HG03196 (cell line): ENCODE measurements at regions not wholly inside any gene's neighbourhood (a gene's known extent, or its start where the extent isn't known, plus 50 kb on each side); places are given as distances from the start of the nearest gene placed in this dataset.

Source experiments
- ATAC-seq: cut with Tn5 transposase; IDR thresholded peaks from one replicate; pipeline ENCODE4 v1.9.1; 2021; ENCODE audit not compliant: unreplicated experiment

- ATAC-seq = no peak
These were observed 298.2 kb downstream of the PAX1 start for GRCh38 chr20:22003680-22004079.

DNA sequence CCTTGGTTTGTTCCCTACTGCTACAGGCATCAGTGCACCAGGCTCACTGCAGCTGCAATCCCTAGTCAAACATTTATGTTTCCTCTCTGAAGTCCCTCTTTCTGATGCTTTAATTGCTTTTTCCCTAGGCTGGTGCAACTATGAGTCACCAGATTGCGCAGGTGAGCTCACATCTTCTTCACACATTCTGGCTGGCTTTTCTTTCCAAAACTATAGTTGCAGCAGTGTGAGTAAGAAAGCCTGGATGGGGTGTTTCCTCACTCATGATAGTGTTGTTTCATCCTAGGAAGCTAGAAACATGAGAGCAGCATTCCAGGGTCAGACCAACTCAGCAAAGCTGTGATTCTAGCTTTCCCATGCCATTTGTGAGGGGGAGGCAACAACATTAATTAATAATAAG lies 296.4 kb downstream of the PAX1 start:
- no peak for ATAC-seq

DNA sequence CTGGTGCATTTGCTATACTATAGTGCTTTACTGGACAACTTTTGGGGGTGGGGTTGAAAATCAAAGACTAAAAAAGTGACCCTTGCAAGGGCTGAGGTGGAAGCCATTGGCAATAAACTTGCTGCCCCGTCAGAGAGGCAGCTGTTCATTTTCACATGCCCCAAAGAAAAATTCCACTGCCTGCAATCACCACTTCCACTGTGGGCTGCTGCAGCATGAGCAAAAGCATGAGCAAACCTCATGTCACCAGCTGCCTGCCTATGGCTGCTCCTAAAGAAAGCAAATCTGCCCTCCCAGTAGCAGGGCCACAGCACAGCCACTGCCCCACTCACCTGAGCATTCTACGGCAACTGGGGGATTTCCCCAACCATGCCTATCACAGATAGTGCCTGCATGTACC lies 290.0 kb downstream of the PAX1 start:
- no peak for ATAC-seq

- no peak for ATAC-seq
These were observed 288.7 kb downstream of the PAX1 start for GRCh38 chr20:21994203-21994602.

- ATAC-seq = no peak
These were observed 277.1 kb downstream of the PAX1 start for GRCh38 chr20:21982559-21982958.

GRCh38 chr20:21981597-21982344 lies 276.3 kb downstream of the PAX1 start:
- no peak for ATAC-seq

- no peak for ATAC-seq
These were observed 275.7 kb downstream of the PAX1 start for GRCh38 chr20:21981179-21981578.

DNA sequence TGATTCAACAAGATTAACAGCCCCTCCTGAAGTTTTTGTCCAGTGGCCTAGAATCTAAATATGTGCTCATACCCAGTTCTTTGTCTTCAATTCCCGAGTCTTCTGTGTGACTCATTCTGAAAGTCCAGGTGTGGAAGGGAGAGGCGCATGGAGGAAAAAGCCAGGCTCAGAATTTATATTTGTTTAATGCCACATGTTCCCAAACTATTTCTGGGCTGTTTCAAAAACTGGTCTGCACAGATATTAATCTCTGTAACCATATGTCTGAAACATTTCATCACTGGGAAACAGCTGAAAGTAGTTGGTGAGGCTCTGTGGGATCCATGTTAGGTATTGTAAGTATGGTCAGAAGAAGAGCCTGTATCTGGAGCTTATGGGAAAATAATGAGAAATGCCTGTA lies 266.0 kb downstream of the PAX1 start:
- no peak for ATAC-seq

DNA sequence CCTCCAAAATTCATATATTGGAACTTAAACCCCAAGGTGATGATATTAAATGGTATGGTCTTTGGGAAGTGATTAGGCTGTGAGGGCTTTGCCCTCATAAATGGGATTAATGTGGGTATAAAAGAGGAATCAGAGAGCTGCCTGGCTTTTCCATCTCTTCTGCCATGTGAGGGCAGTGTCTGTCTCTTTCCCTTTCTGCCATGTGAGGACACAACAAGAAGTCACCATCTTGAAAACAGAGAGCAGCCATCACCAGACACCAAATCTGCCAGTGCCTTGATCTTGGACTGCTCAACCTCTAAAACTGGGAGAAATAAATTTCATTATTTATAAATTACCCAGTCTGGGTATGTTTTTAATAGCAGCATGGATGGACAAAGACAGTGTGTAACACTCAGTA lies 263.0 kb downstream of the PAX1 start:
- ATAC-seq = no peak

- no peak for ATAC-seq
These were observed 262.0 kb downstream of the PAX1 start for GRCh38 chr20:21967481-21967880.

DNA sequence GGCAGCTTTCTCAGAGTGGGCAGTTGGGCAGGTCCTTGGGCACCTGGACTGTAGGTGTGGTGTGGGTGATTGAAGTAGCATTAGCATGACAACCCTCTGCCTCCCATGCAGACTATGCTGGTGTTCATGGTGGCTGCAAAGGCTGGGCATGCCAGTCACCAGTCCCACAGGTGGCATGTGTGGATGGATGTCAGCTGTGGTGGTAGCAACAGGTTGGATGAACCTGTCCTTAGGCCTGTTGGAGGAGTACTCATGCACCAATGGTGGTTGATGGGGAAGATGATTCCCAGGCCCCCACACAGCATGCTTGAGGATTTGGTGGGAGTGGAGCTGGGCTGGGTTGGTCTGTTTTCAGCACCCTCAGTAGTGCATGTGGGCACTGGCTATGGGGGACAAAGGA lies 251.1 kb downstream of the PAX1 start:
- ATAC-seq = no peak

DNA sequence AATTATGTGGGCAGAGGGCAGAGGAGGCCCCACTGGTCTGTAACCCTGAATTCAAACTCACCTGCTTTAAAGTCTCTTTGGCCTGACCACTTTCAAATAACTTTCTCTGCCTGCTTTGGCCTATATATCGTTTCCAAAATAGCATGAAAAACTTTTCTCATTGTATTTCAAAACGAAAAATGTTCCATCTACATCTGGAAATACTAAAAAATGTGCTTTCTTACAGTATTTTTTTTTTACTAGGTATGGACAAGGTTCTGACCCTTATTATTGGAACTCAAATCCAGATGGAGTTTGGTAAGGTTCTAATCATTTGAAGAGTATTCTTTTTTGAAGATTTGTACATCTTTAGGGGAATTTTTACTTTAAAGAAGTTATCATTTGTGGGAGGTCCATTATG lies 241.9 kb downstream of the PAX1 start:
- ATAC-seq = no peak

DNA sequence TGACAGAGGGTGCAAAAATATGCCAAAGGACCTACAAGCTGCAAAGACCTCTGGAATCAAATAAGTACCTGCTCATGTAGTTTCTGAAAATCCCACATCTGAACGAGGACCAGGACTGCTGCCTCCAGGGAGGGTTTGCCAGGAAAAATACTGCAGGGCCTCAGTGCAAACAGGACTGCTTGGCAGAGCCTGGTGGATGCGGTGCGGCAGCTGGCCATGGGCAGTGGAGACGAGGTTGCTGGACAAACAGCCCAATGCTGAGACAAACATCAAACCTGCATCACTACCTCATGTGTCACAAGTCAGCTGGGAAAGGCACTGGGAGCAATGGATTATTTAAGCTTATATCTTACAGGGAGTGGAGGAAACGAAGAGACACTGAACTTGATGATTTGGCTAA lies 238.8 kb downstream of the PAX1 start:
- ATAC-seq = no peak

- ATAC-seq = no peak
These were observed 236.7 kb downstream of the PAX1 start for GRCh38 chr20:21941941-21942805.

GRCh38 chr20:21936720-21937380 lies 231.4 kb downstream of the PAX1 start:
- ATAC-seq = no peak

DNA sequence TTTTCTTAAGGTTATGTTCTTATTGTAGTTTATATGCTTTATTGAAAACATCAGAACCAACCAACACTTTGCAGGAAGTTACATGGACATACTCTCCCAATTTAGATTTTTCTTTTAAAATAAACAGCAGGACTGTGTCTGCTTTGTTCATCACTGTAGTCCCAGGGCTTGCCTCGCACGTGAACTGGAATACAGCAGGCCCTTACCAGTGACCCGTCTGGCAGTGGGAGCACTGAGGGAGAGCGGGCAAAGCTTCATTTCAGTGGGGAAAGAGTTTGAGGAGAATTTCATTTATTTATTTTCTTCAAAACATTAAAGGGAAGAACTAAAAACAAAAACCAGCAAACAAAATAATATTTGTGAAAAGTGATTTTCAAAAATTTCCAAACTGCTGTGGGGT lies 230.8 kb downstream of the PAX1 start:
- ATAC-seq = no peak

DNA sequence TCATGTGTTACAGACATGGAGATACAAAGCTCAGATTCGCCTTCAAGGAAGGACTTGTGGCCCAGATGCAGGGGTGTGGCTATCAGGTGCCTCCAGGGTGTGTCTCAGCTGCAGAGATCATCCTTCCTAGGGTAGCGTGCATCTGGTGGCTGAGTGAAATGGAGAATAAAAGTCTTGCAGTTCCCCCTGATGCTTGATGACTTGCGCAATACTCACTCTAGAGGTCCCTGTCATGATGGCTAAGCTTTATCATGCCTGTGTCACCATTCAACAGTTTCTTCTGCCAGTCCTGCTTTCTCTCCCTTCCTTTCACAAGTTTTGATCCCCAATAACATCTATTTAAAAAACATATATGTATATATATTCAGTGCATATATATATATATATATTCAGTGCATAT lies 228.1 kb downstream of the PAX1 start:
- no peak for ATAC-seq

- no peak for ATAC-seq
These were observed 215.8 kb downstream of the PAX1 start for GRCh38 chr20:21921251-21921650.

DNA sequence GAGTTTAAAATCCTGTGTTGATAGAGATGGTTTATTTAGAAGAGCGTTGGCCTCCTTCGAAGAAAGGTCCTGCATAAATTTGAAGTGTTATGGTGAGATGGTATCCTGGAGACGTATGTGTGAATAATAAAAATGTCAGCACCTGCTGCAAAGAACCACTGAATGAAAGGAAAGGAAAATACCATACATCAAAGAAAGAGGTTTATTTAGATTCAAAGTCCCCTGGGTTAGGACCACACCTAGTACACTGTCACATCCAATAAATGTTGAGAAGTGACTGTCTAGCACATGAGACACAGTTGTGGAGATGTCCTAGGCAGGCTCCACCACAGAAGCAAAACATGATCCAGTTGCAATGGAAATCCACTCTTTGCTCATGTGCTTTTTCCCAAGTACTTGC lies 214.7 kb downstream of the PAX1 start:
- ATAC-seq = no peak

GRCh38 chr20:21918398-21918797 lies 212.9 kb downstream of the PAX1 start:
- ATAC-seq = no peak

DNA sequence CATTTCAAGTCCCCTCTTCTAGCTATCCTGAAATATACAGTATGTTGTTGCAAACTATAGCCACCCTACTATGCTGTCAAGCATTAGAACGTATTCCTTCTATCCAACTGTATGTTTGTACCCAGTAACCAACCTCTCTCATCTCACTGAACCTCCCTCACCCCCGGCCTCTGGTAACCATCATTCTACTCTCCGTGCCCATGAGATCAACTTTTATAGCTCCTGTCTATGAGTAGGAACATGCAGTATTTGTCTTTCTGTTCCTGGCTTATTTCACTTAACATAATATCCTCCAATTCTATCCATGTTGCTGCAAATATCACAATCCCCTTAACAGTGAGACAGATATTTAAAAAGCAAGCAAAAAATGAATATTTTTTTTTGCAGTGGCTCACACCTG lies 196.9 kb downstream of the PAX1 start:
- no peak for ATAC-seq
